ENCODE measurements at regions not wholly inside any gene's neighbourhood (a gene's known extent, or its start where the extent isn't known, plus 50 kb on each side); places are given as distances from the start of the nearest gene placed in this dataset.

- no peaks in the 10 kb centered on the region for H3K9me3 ChIP-seq (ENCODE audit: control insufficient read depth in 2 of 3, insufficient read depth in 1 of 3, low read length in 3 of 3)
- no peak for TF ChIP-seq CTCF (IDR thresholded peaks at IDR 0.05; ENCODE audit: borderline replicate concordance, extremely low read depth, insufficient read depth)
- H3K36me3 ChIP-seq (ENCODE audit: control insufficient read depth in 2 of 3, insufficient read depth in 3 of 3, low read length in 3 of 3), result no peaks in the 10 kb centered on the region
- H3K9ac ChIP-seq (ENCODE audit: low read length in 3 of 3), result no peak overlapping the region
- intact Hi-C loops (cut with DNase I), result no loop called here
- no peak overlapping the region for H3K27ac ChIP-seq (ENCODE audit: low read depth in 2 of 2, low read length in 2 of 2)
- no peak for FAIRE-seq
- H3K4me1 ChIP-seq (ENCODE audit: control insufficient read depth in 2 of 3, insufficient read depth in 2 of 3, low read depth in 1 of 3, low read length in 3 of 3), result peaks cover 0 to 5% (median 0%) of the 10 kb centered on the region in 3 donors
- H3K4me3 ChIP-seq (ENCODE audit: low read length in 3 of 3), result no peak overlapping the region
- DNase-seq, result no peak
- H3K27me3 ChIP-seq (ENCODE audit: control insufficient read depth, insufficient read depth, low read length), result peaks cover 9% of the 10 kb centered on the region
Observed at GRCh38 chr15:70398694-70399093, 301.0 kb upstream of the TLE3 start.

- no peak overlapping the region for H3K9ac ChIP-seq (ENCODE audit: low read length in 3 of 3)
- TF ChIP-seq CTCF (IDR thresholded peaks at IDR 0.05; ENCODE audit: borderline replicate concordance, extremely low read depth, insufficient read depth), result no peak
- H3K4me3 ChIP-seq (ENCODE audit: low read length in 3 of 3), result no peak overlapping the region
- no peak overlapping the region for H3K27ac ChIP-seq (ENCODE audit: low read depth in 2 of 2, low read length in 2 of 2)
- H3K36me3 ChIP-seq (ENCODE audit: control insufficient read depth in 2 of 3, insufficient read depth in 3 of 3, low read length in 3 of 3), result no peaks in the 10 kb centered on the region
- DNase-seq (no peak), FAIRE-seq (no peak)
- H3K27me3 ChIP-seq (ENCODE audit: control insufficient read depth, insufficient read depth, low read length), result peaks cover 9% of the 10 kb centered on the region
- H3K4me1 ChIP-seq (ENCODE audit: control insufficient read depth in 2 of 3, insufficient read depth in 2 of 3, low read depth in 1 of 3, low read length in 3 of 3), result peaks cover 0 to 3% (median 0%) of the 10 kb centered on the region in 3 donors
- intact Hi-C loops (cut with DNase I), result no loop called here
- H3K9me3 ChIP-seq (ENCODE audit: control insufficient read depth in 2 of 3, insufficient read depth in 1 of 3, low read length in 3 of 3), result no peaks in the 10 kb centered on the region
Observed at GRCh38 chr15:70396807-70397206, 299.1 kb upstream of the TLE3 start.

- Histone ChIP-seq H3K27me3 (ENCODE audit: control insufficient read depth, insufficient read depth, low read length) (peaks cover 7% of the 10 kb centered on the region), H3K9me3 (ENCODE audit: control insufficient read depth in 2 of 3, insufficient read depth in 1 of 3, low read length in 3 of 3) (no peaks in the 10 kb centered on the region), H3K4me3 (ENCODE audit: low read length in 3 of 3) (no peak overlapping the region), H3K27ac (ENCODE audit: low read depth in 2 of 2, low read length in 2 of 2) (no peak overlapping the region), H3K9ac (ENCODE audit: low read length in 3 of 3) (no peak overlapping the region), H3K4me1 (ENCODE audit: control insufficient read depth in 2 of 3, insufficient read depth in 2 of 3, low read depth in 1 of 3, low read length in 3 of 3) (peaks cover 0 to 3% (median 0%) of the 10 kb centered on the region in 3 donors), H3K36me3 (ENCODE audit: control insufficient read depth in 2 of 3, insufficient read depth in 3 of 3, low read length in 3 of 3) (no peaks in the 10 kb centered on the region)
- no peak for TF ChIP-seq CTCF (IDR thresholded peaks at IDR 0.05; ENCODE audit: borderline replicate concordance, extremely low read depth, insufficient read depth)
- FAIRE-seq, result no peak
- intact Hi-C loops (cut with DNase I), result no loop called here
- DNase-seq, result no peak
Observed at GRCh38 chr15:70395164-70395563, 297.4 kb upstream of the TLE3 start.

GRCh38 chr15:70390723-70391122 lies 293.0 kb upstream of the TLE3 start:
- H3K27ac ChIP-seq (ENCODE audit: low read depth in 2 of 2, low read length in 2 of 2), result no peak overlapping the region
- H3K4me3 ChIP-seq (ENCODE audit: low read length in 3 of 3), result no peak overlapping the region
- H3K4me1 ChIP-seq (ENCODE audit: control insufficient read depth in 2 of 3, insufficient read depth in 2 of 3, low read depth in 1 of 3, low read length in 3 of 3), result no peaks in the 10 kb centered on the region
- TF ChIP-seq CTCF (IDR thresholded peaks at IDR 0.05; ENCODE audit: borderline replicate concordance, extremely low read depth, insufficient read depth), result no peak
- H3K27me3 ChIP-seq (ENCODE audit: control insufficient read depth, insufficient read depth, low read length), result peaks cover under 1% of the 10 kb centered on the region
- no peak for FAIRE-seq
- no peaks in the 10 kb centered on the region for H3K36me3 ChIP-seq (ENCODE audit: control insufficient read depth in 2 of 3, insufficient read depth in 3 of 3, low read length in 3 of 3)
- no peaks in the 10 kb centered on the region for H3K9me3 ChIP-seq (ENCODE audit: control insufficient read depth in 2 of 3, insufficient read depth in 1 of 3, low read length in 3 of 3)
- no peak overlapping the region for H3K9ac ChIP-seq (ENCODE audit: low read length in 3 of 3)
- DNase-seq, result no peak
- intact Hi-C loops (cut with DNase I), result no loop called here
